HPDE6-E6E7 (cell line): ENCODE measurements at regions not wholly inside any gene's neighbourhood (a gene's known extent, or its start where the extent isn't known, plus 50 kb on each side); places are given as distances from the start of the nearest gene placed in this dataset.
"Not testable (repeated sequence)": the region's sequence is repeated elsewhere in the genome, so short reads cannot be mapped to it uniquely, and the experiment has no call there.

Experiments
- DNase-seq: peaks from one replicate; pipeline ENCODE4 v3.0.0; 2011; ENCODE audit warnings: missing footprints; ENCODE audit errors: extremely low spot score

GRCh38 chr2:58466021-58466420 is 224.9 kb upstream of the FANCL start:
- DNase-seq: not testable (repeated sequence)

GRCh38 chr2:58460670-58461069 is 219.5 kb upstream of the FANCL start:
- no peak for DNase-seq

- DNase-seq: no peak
These were observed 208.3 kb upstream of the FANCL start for GRCh38 chr2:58449286-58450010.

GRCh38 chr2:58448845-58449244 is 207.7 kb upstream of the FANCL start:
- no peak for DNase-seq

- peak; percentile 56 for DNase-seq
These were observed 207.0 kb upstream of the FANCL start for GRCh38 chr2:58448065-58448507.

- peak; percentile 39 for DNase-seq
These were observed 206.5 kb upstream of the FANCL start for GRCh38 chr2:58447586-58447985.

GRCh38 chr2:58441643-58442042 is 200.5 kb upstream of the FANCL start:
- no peak for DNase-seq

- peak; percentile 32 for DNase-seq
These were observed 195.7 kb upstream of the FANCL start for GRCh38 chr2:58436872-58437271.

GRCh38 chr2:58435246-58435645 is 194.1 kb upstream of the FANCL start:
- DNase-seq: no peak

GRCh38 chr2:58434692-58435091 is 193.6 kb upstream of the FANCL start:
- no peak for DNase-seq

- no peak for DNase-seq
These were observed 191.5 kb upstream of the FANCL start for GRCh38 chr2:58432491-58433170.

GRCh38 chr2:58429014-58429875 is 188.1 kb upstream of the FANCL start:
- no peak for DNase-seq

- no peak for DNase-seq
These were observed 187.2 kb upstream of the FANCL start for GRCh38 chr2:58428096-58429013.

GRCh38 chr2:58427572-58428095 is 186.5 kb upstream of the FANCL start:
- no peak for DNase-seq

- DNase-seq: no peak
These were observed 184.2 kb upstream of the FANCL start for GRCh38 chr2:58425368-58425767.

GRCh38 chr2:58419983-58420382 is 178.9 kb upstream of the FANCL start:
- no peak for DNase-seq

- DNase-seq: no peak
These were observed 175.6 kb upstream of the FANCL start for GRCh38 chr2:58416696-58417095.

- no peak for DNase-seq
These were observed 173.4 kb upstream of the FANCL start for GRCh38 chr2:58414506-58414905.

- no peak for DNase-seq
These were observed 169.4 kb upstream of the FANCL start for GRCh38 chr2:58410549-58410948.

- DNase-seq: no peak
These were observed 166.4 kb upstream of the FANCL start for GRCh38 chr2:58407487-58407886.

GRCh38 chr2:58405341-58405740 is 164.2 kb upstream of the FANCL start:
- DNase-seq: no peak
